Type B pancreatic cell (in vitro differentiated cells): ENCODE measurements at regions not wholly inside any gene's neighbourhood (a gene's known extent, or its start where the extent isn't known, plus 50 kb on each side); places are given as distances from the start of the nearest gene placed in this dataset.

Experiments
- DNase-seq: peaks from one replicate; pipeline ENCODE4 v3.0.0; 2021; ENCODE audit warnings: mixed read lengths; ENCODE audit not compliant: unreplicated experiment; ENCODE audit errors: extremely low spot score
- H3K27ac Mint-ChIP-seq: 2 replicates; pipeline ENCODE4 v1.8.0; 2021; ENCODE audit warnings: mild to moderate bottlenecking, mixed read lengths
- H3K27me3 Mint-ChIP-seq: 2 replicates; pipeline ENCODE4 v1.8.0; 2021; ENCODE audit warnings: mixed read lengths
- H3K36me3 Mint-ChIP-seq: 2 replicates; pipeline ENCODE4 v1.8.0; 2021; ENCODE audit warnings: mixed read lengths
- H3K4me1 Mint-ChIP-seq: one replicate; pipeline ENCODE4 v1.8.0; 2021; ENCODE audit warnings: mixed read lengths; ENCODE audit not compliant: unreplicated experiment
- H3K4me3 Mint-ChIP-seq: 2 replicates; pipeline ENCODE4 v1.8.0; 2021; ENCODE audit warnings: mild to moderate bottlenecking, mixed read lengths
- H3K9me3 Mint-ChIP-seq: 2 replicates; pipeline ENCODE4 v1.8.0; 2021; ENCODE audit warnings: mixed read lengths
- CTCF ChIP-seq: fragments of 200-600 bp; sonication (generic); conservative IDR thresholded peaks from 2 replicates; pipeline ENCODE4 v1.5.0; 2021; ENCODE audit warnings: antibody characterized with exemption, mild to moderate bottlenecking

DNA sequence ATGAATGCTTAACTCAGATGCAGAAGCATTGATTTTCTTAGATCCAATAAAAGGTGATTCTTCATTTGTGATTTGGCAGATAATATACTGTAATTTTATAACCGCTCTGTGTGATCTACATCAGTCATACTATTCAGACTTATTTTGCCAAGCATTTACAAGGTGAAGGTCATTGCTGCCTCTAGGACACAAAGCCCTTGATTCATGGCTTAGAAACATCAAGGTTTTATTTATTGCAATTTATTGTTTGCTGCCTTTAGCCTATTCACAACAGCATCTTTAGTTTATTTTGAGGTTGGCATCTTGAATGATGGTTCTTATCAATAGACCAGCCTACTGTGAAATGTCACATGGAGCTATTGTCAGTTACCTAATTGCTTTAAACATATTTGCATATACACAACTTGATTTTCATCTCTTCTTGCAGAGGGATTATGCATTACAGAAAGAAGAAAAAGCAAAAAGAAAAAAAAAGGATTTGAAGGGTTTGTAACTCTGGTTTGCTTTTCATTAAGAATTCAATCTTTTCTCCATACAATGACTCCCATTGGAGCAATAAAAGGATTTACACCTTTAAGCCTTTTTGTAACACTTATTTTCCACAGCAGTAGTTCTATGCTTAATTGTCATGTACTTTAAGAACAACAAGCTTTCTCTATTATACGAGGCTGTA lies 1371.6 kb upstream of the CELF2 start:
- Mint-ChIP-seq H3K4me3 (no peak overlapping the region), H3K9me3 (peaks cover 18% of the 10 kb centered on the region), H3K36me3 (no peaks in the 10 kb centered on the region), H3K4me1 (no peaks in the 10 kb centered on the region), H3K27me3 (no peaks in the 10 kb centered on the region), H3K27ac (no peak overlapping the region)
- no peak for DNase-seq
- no peak for TF ChIP-seq CTCF

DNA sequence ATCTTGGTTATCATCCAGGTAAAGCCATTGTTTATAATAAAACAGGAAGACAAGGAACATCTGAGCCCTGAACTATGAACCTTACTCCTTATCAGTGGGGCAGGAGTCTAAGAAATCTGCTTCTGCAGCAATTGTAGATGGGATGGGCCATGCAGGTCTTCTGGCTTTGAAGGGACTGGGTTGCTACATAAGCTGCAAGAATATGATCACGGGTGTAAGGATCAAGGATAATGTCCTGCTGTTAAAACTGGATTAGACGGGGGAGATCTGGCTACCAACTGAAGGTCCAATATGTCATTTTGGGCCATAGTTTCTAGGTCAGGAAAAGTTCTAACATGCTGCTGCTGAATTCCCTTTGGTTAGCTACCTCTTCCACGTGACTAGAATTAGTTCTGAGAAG lies 1363.4 kb upstream of the CELF2 start:
- no peak for TF ChIP-seq CTCF
- H3K27me3 Mint-ChIP-seq = no peaks in the 10 kb centered on the region
- no peak overlapping the region for H3K27ac Mint-ChIP-seq
- no peaks in the 10 kb centered on the region for H3K9me3 Mint-ChIP-seq
- H3K4me3 Mint-ChIP-seq = no peak overlapping the region
- DNase-seq = no peak
- no peaks in the 10 kb centered on the region for H3K4me1 Mint-ChIP-seq
- H3K36me3 Mint-ChIP-seq = no peaks in the 10 kb centered on the region

GRCh38 chr10:9656386-9656785 lies 1361.3 kb upstream of the CELF2 start:
- Mint-ChIP-seq H3K27me3 (no peaks in the 10 kb centered on the region), H3K36me3 (no peaks in the 10 kb centered on the region), H3K4me1 (no peaks in the 10 kb centered on the region), H3K9me3 (no peaks in the 10 kb centered on the region), H3K27ac (no peak overlapping the region), H3K4me3 (no peak overlapping the region)
- DNase-seq = no peak
- no peak for TF ChIP-seq CTCF

DNA sequence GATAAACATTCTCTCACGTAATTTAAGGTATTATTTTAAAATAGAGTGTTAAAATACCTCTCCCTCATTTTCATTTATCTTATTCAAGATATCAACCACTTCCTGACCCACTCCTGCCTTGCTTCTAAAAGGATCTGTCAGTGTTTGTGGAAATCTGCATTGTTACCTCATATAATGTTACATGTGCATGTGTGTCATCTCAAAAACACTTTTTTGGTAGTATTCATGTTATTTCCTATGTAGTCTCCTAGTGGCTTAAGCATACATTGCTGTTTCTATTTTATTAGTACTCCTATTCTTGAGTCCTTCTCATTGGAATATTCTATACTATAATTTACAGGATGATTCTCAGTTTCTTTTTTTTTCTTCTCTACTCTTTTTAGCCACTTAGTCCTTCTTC lies 1360.7 kb upstream of the CELF2 start:
- no peak for TF ChIP-seq CTCF
- Mint-ChIP-seq H3K4me1 (no peaks in the 10 kb centered on the region), H3K4me3 (no peak overlapping the region), H3K27ac (no peak overlapping the region), H3K9me3 (no peaks in the 10 kb centered on the region), H3K27me3 (no peaks in the 10 kb centered on the region), H3K36me3 (no peaks in the 10 kb centered on the region)
- DNase-seq = no peak

DNA sequence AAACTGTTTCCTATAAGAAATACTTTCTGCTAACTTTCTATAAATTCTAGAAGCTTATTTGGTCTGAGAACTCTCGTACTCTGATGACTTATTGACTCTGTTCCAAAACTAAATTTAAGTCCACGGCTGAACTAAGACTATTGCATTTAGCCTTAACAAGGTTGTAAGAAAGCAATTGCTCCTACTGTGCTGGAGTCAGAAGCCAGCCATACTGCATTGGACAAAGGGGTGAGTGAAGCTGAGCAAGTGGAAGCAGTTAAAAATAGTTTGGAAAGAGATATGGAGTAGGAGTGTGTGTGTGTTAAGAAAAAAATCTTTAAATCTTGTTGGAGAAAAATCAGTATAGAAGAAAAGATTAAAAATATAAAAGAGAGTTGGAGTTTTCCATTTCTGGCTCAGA lies 1360.1 kb upstream of the CELF2 start:
- no peaks in the 10 kb centered on the region for H3K4me1 Mint-ChIP-seq
- H3K27me3 Mint-ChIP-seq = no peaks in the 10 kb centered on the region
- no peaks in the 10 kb centered on the region for H3K36me3 Mint-ChIP-seq
- H3K9me3 Mint-ChIP-seq = no peaks in the 10 kb centered on the region
- no peak overlapping the region for H3K4me3 Mint-ChIP-seq
- no peak for DNase-seq
- no peak overlapping the region for H3K27ac Mint-ChIP-seq
- TF ChIP-seq CTCF = no peak

DNA sequence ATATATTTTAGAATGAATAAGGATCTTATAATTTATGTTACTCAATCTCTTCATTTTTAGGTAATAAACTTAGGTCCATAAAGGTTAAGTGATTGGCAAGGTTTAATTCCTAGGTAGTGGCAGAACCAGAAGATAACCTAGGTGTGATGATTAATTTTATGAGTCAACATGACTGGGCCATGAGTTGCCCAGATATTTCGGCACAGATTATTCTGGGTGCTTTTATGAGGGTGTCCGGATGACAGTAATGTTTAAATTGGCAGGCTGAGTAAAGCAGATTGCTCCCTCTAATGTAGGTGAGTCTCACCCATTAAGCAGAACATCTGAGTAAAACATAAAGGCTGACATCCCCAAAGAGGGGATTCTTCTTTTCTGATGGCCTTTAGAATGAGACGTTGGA lies 1349.3 kb upstream of the CELF2 start:
- Mint-ChIP-seq H3K4me3 (no peak overlapping the region), H3K27me3 (no peaks in the 10 kb centered on the region), H3K36me3 (no peaks in the 10 kb centered on the region), H3K9me3 (no peaks in the 10 kb centered on the region), H3K4me1 (no peaks in the 10 kb centered on the region), H3K27ac (no peak overlapping the region)
- no peak for TF ChIP-seq CTCF
- no peak for DNase-seq
